Activated effector memory CD4-positive, alpha-beta T cell treated with Interleukin-2 at 50 U/mL for 16 hours (primary cell): ENCODE measurements at regions not wholly inside any gene's neighbourhood (a gene's known extent, or its start where the extent isn't known, plus 50 kb on each side); places are given as distances from the start of the nearest gene placed in this dataset.

Source experiments
- DNase-seq: peaks from one replicate; pipeline ENCODE4 v3.0.0-alpha.2; 2020

- DNase-seq: no peak
These were observed 195.8 kb downstream of the CD47 start for GRCh38 chr3:107894998-107895397.

- DNase-seq: no peak
These were observed 197.7 kb downstream of the CD47 start for GRCh38 chr3:107892955-107893624.

- DNase-seq: no peak
These were observed 205.9 kb downstream of the CD47 start for GRCh38 chr3:107884719-107885460.

- DNase-seq: no peak
These were observed 206.8 kb downstream of the CD47 start for GRCh38 chr3:107884028-107884427.

GRCh38 chr3:107882881-107883280, 207.9 kb downstream of the CD47 start:
- DNase-seq: no peak

GRCh38 chr3:107882261-107882660, 208.6 kb downstream of the CD47 start:
- DNase-seq: no peak

GRCh38 chr3:107881509-107881908, 209.3 kb downstream of the CD47 start:
- DNase-seq: no peak

GRCh38 chr3:107880702-107881101, 210.1 kb downstream of the CD47 start:
- no peak for DNase-seq

GRCh38 chr3:107877936-107878335, 212.9 kb downstream of the CD47 start:
- DNase-seq: no peak

GRCh38 chr3:107870943-107871638, 219.7 kb downstream of the CD47 start:
- no peak for DNase-seq

- no peak for DNase-seq
These were observed 220.7 kb downstream of the CD47 start for GRCh38 chr3:107870096-107870495.

- no peak for DNase-seq
These were observed 222.4 kb downstream of the CD47 start for GRCh38 chr3:107868449-107868848.

- no peak for DNase-seq
These were observed 228.9 kb downstream of the CD47 start for GRCh38 chr3:107861904-107862303.

- no peak for DNase-seq
These were observed 229.4 kb downstream of the CD47 start for GRCh38 chr3:107861422-107861821.
